IPS-20b (cell line): ENCODE measurements at regions not wholly inside any gene's neighbourhood (a gene's known extent, or its start where the extent isn't known, plus 50 kb on each side); places are given as distances from the start of the nearest gene placed in this dataset.

Source experiments
- H3K27ac ChIP-seq: one replicate; pipeline ENCODE4 v1.5.1; 2013; ENCODE audit warnings: low read length
- H3K27me3 ChIP-seq: 2 replicates; pipeline ENCODE4 v1.6.1; 2013; ENCODE audit warnings: mild to moderate bottlenecking, low read length, inconsistent platforms; ENCODE audit not compliant: insufficient read depth
- H3K36me3 ChIP-seq: 2 replicates; pipeline ENCODE4 v1.6.1; 2013; ENCODE audit warnings: low read depth, mild to moderate bottlenecking, inconsistent platforms, low read length, moderate library complexity; ENCODE audit not compliant: insufficient read depth
- H3K4me1 ChIP-seq: 2 replicates; pipeline ENCODE4 v1.6.1; 2013; ENCODE audit warnings: mild to moderate bottlenecking, control low read depth, inconsistent platforms, low read length, moderate library complexity; ENCODE audit not compliant: insufficient read depth
- H3K4me3 ChIP-seq: 2 replicates; pipeline ENCODE4 v1.5.1; 2013; ENCODE audit warnings: mild to moderate bottlenecking, low read length, inconsistent platforms
- H3K9ac ChIP-seq: 2 replicates; pipeline ENCODE4 v1.6.1; 2013; ENCODE audit warnings: low read depth, mild to moderate bottlenecking, inconsistent platforms, low read length, moderate library complexity
- H3K9me3 ChIP-seq: 2 replicates; pipeline ENCODE4 v1.6.1; 2013; ENCODE audit warnings: mild to moderate bottlenecking, low read depth, low read length, inconsistent platforms; ENCODE audit not compliant: insufficient read depth

- no peak overlapping the region for H3K27ac ChIP-seq
- peaks cover 26% of the 10 kb centered on the region; the same call in 1 of the 2 replicates for H3K27me3 ChIP-seq
- no peaks in the 10 kb centered on the region for H3K36me3 ChIP-seq
- no peak overlapping the region for H3K9ac ChIP-seq
- H3K4me1 ChIP-seq, result no peaks in the 10 kb centered on the region; the same call in 1 of the 2 replicates
- H3K4me3 ChIP-seq, result no peak overlapping the region
- H3K9me3 ChIP-seq, result peaks cover 24% of the 10 kb centered on the region; the same call in 1 of the 2 replicates
Observed at GRCh38 chr7:50962962-50963374, 180.3 kb upstream of the GRB10 start.

GRCh38 chr7:50962281-50962883, 179.7 kb upstream of the GRB10 start:
- Histone ChIP-seq H3K4me1 (peaks cover 4% of the 10 kb centered on the region; the same call in 1 of the 2 replicates), H3K9me3 (peaks cover 18% of the 10 kb centered on the region; the same call in 1 of the 2 replicates), H3K27ac (no peak overlapping the region), H3K36me3 (no peaks in the 10 kb centered on the region), H3K27me3 (peaks cover 32% of the 10 kb centered on the region; the same call in 1 of the 2 replicates), H3K9ac (no peak overlapping the region), H3K4me3 (no peak overlapping the region)

- Histone ChIP-seq H3K4me1 (peaks cover 8% of the 10 kb centered on the region; the same call in 1 of the 2 replicates), H3K4me3 (no peak overlapping the region), H3K9ac (no peak overlapping the region), H3K9me3 (peaks cover 4% of the 10 kb centered on the region; the same call in 1 of the 2 replicates), H3K36me3 (no peaks in the 10 kb centered on the region), H3K27me3 (peaks cover 48% of the 10 kb centered on the region; the same call in 1 of the 2 replicates), H3K27ac (no peak overlapping the region)
Observed at GRCh38 chr7:50960621-50961310, 178.1 kb upstream of the GRB10 start.

GRCh38 chr7:50959991-50960390, 177.3 kb upstream of the GRB10 start:
- H3K27me3 ChIP-seq, result peaks cover 56% of the 10 kb centered on the region; the same call in 1 of the 2 replicates

GRCh38 chr7:50959560-50959959, 176.9 kb upstream of the GRB10 start:
- Histone ChIP-seq H3K4me1 (peaks cover 8% of the 10 kb centered on the region; the same call in 1 of the 2 replicates), H3K9me3 (no peaks in the 10 kb centered on the region), H3K36me3 (no peaks in the 10 kb centered on the region), H3K9ac (no peak overlapping the region), H3K27me3 (peaks cover 60% of the 10 kb centered on the region; the same call in 1 of the 2 replicates), H3K27ac (no peak overlapping the region), H3K4me3 (no peak overlapping the region)

More at GRCh38 chr7:50959991-50960390, 177.3 kb upstream of the GRB10 start:
- Histone ChIP-seq H3K9ac (no peak overlapping the region), H3K4me1 (peaks cover 8% of the 10 kb centered on the region; the same call in 1 of the 2 replicates), H3K4me3 (no peak overlapping the region), H3K9me3 (no peaks in the 10 kb centered on the region), H3K36me3 (no peaks in the 10 kb centered on the region), H3K27ac (no peak overlapping the region)

GRCh38 chr7:50957855-50958254, 175.2 kb upstream of the GRB10 start:
- H3K9ac ChIP-seq, result no peak overlapping the region
- peaks cover 8% of the 10 kb centered on the region for H3K4me1 ChIP-seq
- H3K27me3 ChIP-seq, result peaks cover 77% of the 10 kb centered on the region; the same call in 1 of the 2 replicates
- no peaks in the 10 kb centered on the region for H3K36me3 ChIP-seq
- H3K4me3 ChIP-seq, result no peak overlapping the region
- H3K9me3 ChIP-seq, result no peaks in the 10 kb centered on the region
- no peak overlapping the region for H3K27ac ChIP-seq

- no peaks in the 10 kb centered on the region for H3K36me3 ChIP-seq
- H3K9me3 ChIP-seq, result no peaks in the 10 kb centered on the region
- no peak overlapping the region for H3K9ac ChIP-seq
- H3K4me3 ChIP-seq, result no peak overlapping the region
- H3K27ac ChIP-seq, result no peak overlapping the region
- peaks cover 8% of the 10 kb centered on the region for H3K4me1 ChIP-seq
- peaks cover 82% of the 10 kb centered on the region; the same call in 1 of the 2 replicates for H3K27me3 ChIP-seq
Observed at GRCh38 chr7:50957431-50957830, 174.7 kb upstream of the GRB10 start.

GRCh38 chr7:50956522-50957155, 173.9 kb upstream of the GRB10 start:
- no peak overlapping the region for H3K9ac ChIP-seq
- H3K27me3 ChIP-seq, result peaks cover 85% of the 10 kb centered on the region; the same call in 1 of the 2 replicates
- no peaks in the 10 kb centered on the region for H3K36me3 ChIP-seq
- H3K9me3 ChIP-seq, result no peaks in the 10 kb centered on the region
- peaks cover 8% of the 10 kb centered on the region for H3K4me1 ChIP-seq
- no peak overlapping the region for H3K4me3 ChIP-seq
- no peak overlapping the region for H3K27ac ChIP-seq

- no peaks in the 10 kb centered on the region for H3K36me3 ChIP-seq
- no peak overlapping the region for H3K27ac ChIP-seq
- H3K27me3 ChIP-seq, result peaks cover 76% of the 10 kb centered on the region; the same call in 1 of the 2 replicates
Observed at GRCh38 chr7:50954716-50955115, 172.0 kb upstream of the GRB10 start.

GRCh38 chr7:50954245-50954644, 171.5 kb upstream of the GRB10 start:
- Histone ChIP-seq H3K27me3 (peaks cover 72% of the 10 kb centered on the region; the same call in 1 of the 2 replicates), H3K9me3 (peaks cover 7% of the 10 kb centered on the region; the same call in 1 of the 2 replicates), H3K36me3 (no peaks in the 10 kb centered on the region), H3K27ac (no peak overlapping the region), H3K4me3 (no peak overlapping the region), H3K9ac (no peak overlapping the region), H3K4me1 (peaks cover 8% of the 10 kb centered on the region)

More at GRCh38 chr7:50954716-50955115, 172.0 kb upstream of the GRB10 start:
- Histone ChIP-seq H3K4me1 (peaks cover 8% of the 10 kb centered on the region), H3K9me3 (0 out of 2 replicates have a peak, but pooled peaks cover 5% of the 10 kb centered on the region), H3K4me3 (no peak overlapping the region), H3K9ac (no peak overlapping the region)

- Histone ChIP-seq H3K4me1 (peaks cover 8% of the 10 kb centered on the region), H3K9me3 (peaks cover 10% of the 10 kb centered on the region; the same call in 1 of the 2 replicates), H3K27me3 (peaks cover 67% of the 10 kb centered on the region; the same call in 1 of the 2 replicates), H3K36me3 (no peaks in the 10 kb centered on the region), H3K4me3 (no peak overlapping the region), H3K27ac (no peak overlapping the region), H3K9ac (no peak overlapping the region)
Observed at GRCh38 chr7:50953820-50954219, 171.1 kb upstream of the GRB10 start.
